Activated CD4-positive, CD25-positive, alpha-beta regulatory T cell treated with anti-CD3 and anti-CD28 coated beads, Interleukin-2, amount 50 U/mL, for 72 hours (primary cell): ENCODE measurements at regions not wholly inside any gene's neighbourhood (a gene's known extent, or its start where the extent isn't known, plus 50 kb on each side); places are given as distances from the start of the nearest gene placed in this dataset.
"Not testable (repeated sequence)": the region's sequence is repeated elsewhere in the genome, so short reads cannot be mapped to it uniquely, and the experiment has no call there.

Source experiments
- DNase-seq: peaks from one replicate; pipeline ENCODE4 v3.0.0; 2021

- DNase-seq = no peak
Measured at GRCh38 chr22:27588915-27589314, 212.6 kb downstream of the MN1 start.

- DNase-seq = no peak
Measured at GRCh38 chr22:27591060-27591459, 210.5 kb downstream of the MN1 start.

- DNase-seq = no peak
Measured at GRCh38 chr22:27593378-27593777, 208.2 kb downstream of the MN1 start.

- no peak for DNase-seq
Measured at GRCh38 chr22:27594020-27594419, 207.5 kb downstream of the MN1 start.

- no peak for DNase-seq
Measured at GRCh38 chr22:27594474-27595134, 207.0 kb downstream of the MN1 start.

- DNase-seq = no peak
Measured at GRCh38 chr22:27596133-27596870, 205.3 kb downstream of the MN1 start.

- DNase-seq = no peak
Measured at GRCh38 chr22:27597703-27598444, 203.7 kb downstream of the MN1 start.

GRCh38 chr22:27598792-27599191 is 202.8 kb downstream of the MN1 start:
- no peak for DNase-seq

GRCh38 chr22:27601195-27601594 is 200.4 kb downstream of the MN1 start:
- no peak for DNase-seq

GRCh38 chr22:27602390-27602789 is 199.2 kb downstream of the MN1 start:
- no peak for DNase-seq

- DNase-seq = no peak
Measured at GRCh38 chr22:27603111-27603799, 198.3 kb downstream of the MN1 start.

- DNase-seq = no peak
Measured at GRCh38 chr22:27603800-27604144, 197.8 kb downstream of the MN1 start.

- DNase-seq = no peak
Measured at GRCh38 chr22:27605390-27605789, 196.2 kb downstream of the MN1 start.

- DNase-seq = not testable (repeated sequence)
Measured at GRCh38 chr22:27607750-27608149, 193.8 kb downstream of the MN1 start.

- DNase-seq = no peak
Measured at GRCh38 chr22:27609451-27609888, 192.1 kb downstream of the MN1 start.

- not testable (repeated sequence) for DNase-seq
Measured at GRCh38 chr22:27610164-27610563, 191.4 kb downstream of the MN1 start.

GRCh38 chr22:27610863-27611786 is 190.4 kb downstream of the MN1 start:
- DNase-seq = no peak

GRCh38 chr22:27612115-27612514 is 189.4 kb downstream of the MN1 start:
- no peak for DNase-seq

GRCh38 chr22:27613099-27614005 is 188.2 kb downstream of the MN1 start:
- DNase-seq = no peak

GRCh38 chr22:27614006-27614649 is 187.4 kb downstream of the MN1 start:
- no peak for DNase-seq

GRCh38 chr22:27614650-27615007 is 186.9 kb downstream of the MN1 start:
- DNase-seq = no peak
